IMR-90 (cell line): ENCODE measurements at regions not wholly inside any gene's neighbourhood (a gene's known extent, or its start where the extent isn't known, plus 50 kb on each side); places are given as distances from the start of the nearest gene placed in this dataset.

ENCODE experiments used
- ATAC-seq: fragments of 200-7000 bp; cut with Tn5 transposase; 2 replicates; pipeline ENCODE4 v1.9.1; 2020; ENCODE audit warnings: low read depth, mild to moderate bottlenecking, moderate library complexity
- BruUV-seq: library from RNA; stranded (reverse); fragments of 400-500 nt; replicated peaks from 2 replicates; lab custom pipeline; 2021; lab: Mats Ljungman, UMichigan
- CTCF ChIA-PET: fragments of 300-600 bp; formaldehyde crosslinking; extraction: SDS; loops from one replicate; lab custom pipeline; 2021; ENCODE audit warnings: antibody characterized with exemption; lab: Yijun Ruan, JAX
- POLR2A ChIA-PET: fragments of 300-600 bp; sonication (Branson Sonifier 250); formaldehyde crosslinking; loops from one replicate; lab custom pipeline; 2022; ENCODE audit warnings: antibody characterized with exemption; ENCODE audit not compliant: unreplicated experiment; lab: Charles Lee
- DNase-seq: peaks from one replicate; pipeline ENCODE4 v3.0.0; 2013
- H2AFZ ChIP-seq: replicated peaks from 2 replicates; pipeline ENCODE3; 2013; ENCODE audit warnings: low read length, mild to moderate bottlenecking; ENCODE audit not compliant: poor library complexity
- H2AK5ac ChIP-seq: 2 replicates; pipeline ENCODE4 v1.6.1; 2013; ENCODE audit warnings: low read depth, low read length, inconsistent platforms
- H2AK9ac ChIP-seq: replicated peaks from 2 replicates; pipeline ENCODE3; 2013; ENCODE audit warnings: mild to moderate bottlenecking, low read depth, low read length, moderate library complexity; ENCODE audit not compliant: poor library complexity
- H2BK120ac ChIP-seq: 2 replicates; pipeline ENCODE4 v1.6.1; 2013; ENCODE audit warnings: low read depth, low read length, inconsistent platforms
- H2BK15ac ChIP-seq: 3 replicates; pipeline ENCODE4 v1.6.1; 2013; ENCODE audit warnings: low read depth, low read length, inconsistent platforms
- H2BK20ac ChIP-seq: 2 replicates; pipeline ENCODE4 v1.6.1; 2013; ENCODE audit warnings: low read depth, mild to moderate bottlenecking, inconsistent platforms, low read length, moderate library complexity
- H2BK5ac ChIP-seq: 2 replicates; pipeline ENCODE4 v1.6.1; 2013; ENCODE audit warnings: mild to moderate bottlenecking, low read depth, low read length, inconsistent platforms; ENCODE audit not compliant: poor library complexity, severe bottlenecking
- H3K14ac ChIP-seq: replicated peaks from 2 replicates; pipeline ENCODE4 v1.6.1; 2013; ENCODE audit warnings: low read depth, low read length, inconsistent platforms
- H3K18ac ChIP-seq: 2 replicates; pipeline ENCODE4 v1.6.1; 2013; ENCODE audit warnings: low read depth, low read length, control low read depth
- H3K23ac ChIP-seq: 2 replicates; pipeline ENCODE4 v1.6.1; 2013; ENCODE audit warnings: low read depth, low read length, inconsistent platforms
- H3K27ac ChIP-seq: 2 replicates; pipeline ENCODE4 v1.5.1; 2013; ENCODE audit warnings: mild to moderate bottlenecking, control low read depth, low read length; ENCODE audit not compliant: insufficient read depth
- H3K27me3 ChIP-seq: 2 replicates; pipeline ENCODE4 v1.6.1; 2013; ENCODE audit warnings: low read length; ENCODE audit not compliant: control insufficient read depth, insufficient read depth
- H3K36me3 ChIP-seq: 2 replicates; pipeline ENCODE4 v1.6.1; 2013; ENCODE audit warnings: low read length, mixed read lengths; ENCODE audit not compliant: control insufficient read depth, insufficient read depth
- H3K4ac ChIP-seq: 2 replicates; pipeline ENCODE4 v1.6.1; 2013; ENCODE audit warnings: low read depth, low read length, inconsistent platforms
- H3K4me1 ChIP-seq: 2 replicates; pipeline ENCODE4 v1.6.1; 2013; ENCODE audit warnings: low read length, mixed read lengths; ENCODE audit not compliant: control insufficient read depth, insufficient read depth
- H3K4me2 ChIP-seq: 2 replicates; pipeline ENCODE4 v1.6.1; 2013; ENCODE audit warnings: low read depth, mild to moderate bottlenecking, control low read depth, low read length, moderate library complexity
- H3K4me3 ChIP-seq: 2 replicates; pipeline ENCODE4 v1.5.1; 2013; ENCODE audit warnings: low read depth, mild to moderate bottlenecking, control low read depth, low read length, moderate library complexity; ENCODE audit not compliant: insufficient read depth
- H3K56ac ChIP-seq: 2 replicates; pipeline ENCODE4 v1.6.1; 2013; ENCODE audit warnings: low read length, inconsistent platforms; ENCODE audit not compliant: insufficient read depth; ENCODE audit errors: extremely low read depth
- H3K79me1 ChIP-seq, 2 experiments: 2 replicates each; pipeline ENCODE4 v1.6.1; 2013; ENCODE audit warnings: low read length in 2 of 2, inconsistent platforms in 1 of 2, low read depth in 1 of 2
- H3K9ac ChIP-seq: 2 replicates; pipeline ENCODE4 v1.6.1; 2013; ENCODE audit warnings: low read depth, low read length, control low read depth
- H3K9me1 ChIP-seq: 2 replicates; pipeline ENCODE4 v1.6.1; 2013; ENCODE audit warnings: low read length, inconsistent platforms; ENCODE audit not compliant: insufficient read depth
- H3K9me3 ChIP-seq: 2 replicates; pipeline ENCODE4 v1.6.1; 2013; ENCODE audit warnings: low read length; ENCODE audit not compliant: control insufficient read depth, insufficient read depth
- H4K20me1 ChIP-seq: 2 replicates; pipeline ENCODE4 v1.6.1; 2013; ENCODE audit warnings: low read length, inconsistent platforms; ENCODE audit not compliant: insufficient read depth
- H4K5ac ChIP-seq: 2 replicates; pipeline ENCODE4 v1.6.1; 2013; ENCODE audit warnings: mild to moderate bottlenecking, low read depth, low read length, control low read depth
- H4K8ac ChIP-seq, 2 experiments: 2 replicates each; pipeline ENCODE4 v1.6.1; 2013; ENCODE audit warnings: low read depth in 2 of 2, low read length in 2 of 2, control low read depth in 1 of 2, inconsistent platforms in 1 of 2
- H4K91ac ChIP-seq: 2 replicates; pipeline ENCODE4 v1.6.1; 2013; ENCODE audit warnings: low read depth, low read length, inconsistent platforms; ENCODE audit not compliant: insufficient read depth
- MAFK ChIP-seq: IDR thresholded peaks from 2 replicates; pipeline ENCODE4 v1.6.1; 2012; ENCODE audit warnings: low read depth, low read length, improper control_type of control experiment
- WGBS, 2 experiments: methylation state at CpG; one replicate each; pipeline versions ENCODE4 v1.1.5 to v1.1.7; 2013; ENCODE audit warnings: missing lambda C conversion rate in 2 of 2; ENCODE audit not compliant: insufficient read length in 1 of 2; ENCODE audit errors: extremely low coverage in 2 of 2; 5-methylcytosine and 5-hydroxymethylcytosine counted together
- dilution Hi-C: fragments of 300-500 bp; cut with HindIII; formaldehyde crosslinking; loops from one replicate; pipeline ENCODE4 v1.14.3; 2018; ENCODE audit warnings: low sequenced_read_pairs; ENCODE audit not compliant: unreplicated experiment
- in situ Hi-C: fragments of 300-500 bp; cut with MboI; formaldehyde crosslinking; loops from 3 replicates; pipeline ENCODE4 v1.14.3; 2019; ENCODE audit warnings: low sequenced_read_pairs, inconsistent platforms, mixed read lengths
- intact Hi-C: fragments of 100-400 bp; cut with micrococcal nuclease; formaldehyde crosslinking; loops from 2 replicates; pipeline ENCODE4 v1.10.0; 2022

- Histone ChIP-seq H2AK5ac (no peak overlapping the region), H3K4me2 (no peak overlapping the region), H3K9me1 (no peaks in the 10 kb centered on the region), H3K79me1 (no peaks in the 10 kb centered on the region), H3K27ac (no peak overlapping the region), H2BK120ac (no peak overlapping the region), H4K91ac (no peak overlapping the region), H3K4me3 (no peak overlapping the region), H2AK9ac (no peak overlapping the region), H2BK5ac (no peak overlapping the region), H2BK15ac (no peak overlapping the region), H3K27me3 (no peaks in the 10 kb centered on the region), H3K4ac (no peak overlapping the region), H3K18ac (no peak overlapping the region), H3K56ac (no peak overlapping the region), H3K14ac (no peak overlapping the region), H3K9ac (no peak overlapping the region), H4K5ac (no peak overlapping the region), H3K9me3 (no peaks in the 10 kb centered on the region), H2BK20ac (no peak overlapping the region), H3K36me3 (no peaks in the 10 kb centered on the region), H3K23ac (no peak overlapping the region), H3K4me1 (no peaks in the 10 kb centered on the region), H4K8ac (no peak overlapping the region), H4K20me1 (no peaks in the 10 kb centered on the region), H2AFZ (no peak overlapping the region)
- TF ChIP-seq MAFK, result no peak
- intact Hi-C loops (no loop called here), in situ Hi-C loops (no loop called here), dilution Hi-C loops (no loop called here)
- POLR2A ChIA-PET, result no interaction called here
- whole genome bisulfite sequencing, 2 experiments, result no CpG with 5 or more reads among the region's 1 CpG
- no TSS peak for BruUV-seq
- CTCF ChIA-PET, result no interaction called here
- DNase-seq (no peak), ATAC-seq (no peak)
These were observed 79.0 kb downstream of the IFNG start for GRCh38 chr12:68080577-68080976.
